H9 (cell line): ENCODE measurements at regions not wholly inside any gene's neighbourhood (a gene's known extent, or its start where the extent isn't known, plus 50 kb on each side); places are given as distances from the start of the nearest gene placed in this dataset.

Source experiments
- DNase-seq: peaks from one replicate; pipeline ENCODE4 v3.0.0-alpha.2; 2017
- H2AFZ ChIP-seq: one replicate; pipeline ENCODE4 v1.6.1; 2013; ENCODE audit warnings: mild to moderate bottlenecking, low read length, control low read depth, moderate library complexity
- H2AK5ac ChIP-seq: 2 replicates; pipeline ENCODE4 v1.6.1; 2013; ENCODE audit warnings: low read length, control low read depth, mixed read lengths; ENCODE audit not compliant: insufficient read length
- H2BK120ac ChIP-seq: one replicate; pipeline ENCODE4 v1.6.1; 2013; ENCODE audit warnings: low read depth, mild to moderate bottlenecking, low read length, control low read depth, inconsistent platforms; ENCODE audit not compliant: poor library complexity, severe bottlenecking
- H2BK12ac ChIP-seq: 2 replicates; pipeline ENCODE4 v1.6.1; 2013; ENCODE audit warnings: low read length, control low read depth, mixed read lengths, low read depth; ENCODE audit not compliant: insufficient read length
- H2BK15ac ChIP-seq: 2 replicates; pipeline ENCODE4 v1.6.1; 2013; ENCODE audit warnings: low read depth, low read length, control low read depth
- H2BK20ac ChIP-seq: one replicate; pipeline ENCODE4 v1.6.1; 2013; ENCODE audit warnings: low read depth, mild to moderate bottlenecking, low read length, control low read depth, inconsistent platforms; ENCODE audit not compliant: poor library complexity, severe bottlenecking
- H2BK5ac ChIP-seq: 2 replicates; pipeline ENCODE4 v1.6.1; 2013; ENCODE audit warnings: low read length, control low read depth, mixed read lengths; ENCODE audit not compliant: insufficient read length
- H3K14ac ChIP-seq: 2 replicates; pipeline ENCODE4 v1.6.1; 2013; ENCODE audit warnings: low read length, control low read depth; ENCODE audit not compliant: insufficient read depth
- H3K18ac ChIP-seq: 2 replicates; pipeline ENCODE4 v1.6.1; 2013; ENCODE audit warnings: low read depth, mild to moderate bottlenecking, mixed read lengths, low read length, control low read depth; ENCODE audit not compliant: insufficient read length
- H3K23ac ChIP-seq: 2 replicates; pipeline ENCODE4 v1.6.1; 2013; ENCODE audit warnings: low read length, control low read depth, mixed read lengths, low read depth; ENCODE audit not compliant: insufficient read length
- H3K23me2 ChIP-seq: 2 replicates; pipeline ENCODE4 v1.6.1; 2013; ENCODE audit warnings: low read depth, mild to moderate bottlenecking, mixed read lengths, low read length, control low read depth; ENCODE audit not compliant: insufficient read length, poor library complexity, severe bottlenecking
- H3K27ac ChIP-seq: 2 replicates; pipeline ENCODE4 v1.5.1; 2013; ENCODE audit warnings: low read length, control low read depth, mixed read lengths, low read depth; ENCODE audit not compliant: insufficient read length
- H3K27me3 ChIP-seq: 2 replicates; pipeline ENCODE4 v1.6.1; 2013; ENCODE audit warnings: low read length, control low read depth, inconsistent platforms; ENCODE audit not compliant: insufficient read depth
- H3K4ac ChIP-seq: 2 replicates; pipeline ENCODE4 v1.6.1; 2013; ENCODE audit warnings: low read depth, mild to moderate bottlenecking, control low read depth, inconsistent platforms, low read length, moderate library complexity
- H3K4me1 ChIP-seq: 2 replicates; pipeline ENCODE4 v1.6.1; 2013; ENCODE audit warnings: low read length, control low read depth, inconsistent platforms; ENCODE audit not compliant: insufficient read depth
- H3K4me2 ChIP-seq: 2 replicates; pipeline ENCODE4 v1.6.1; 2013; ENCODE audit warnings: low read length, control low read depth, mixed read lengths; ENCODE audit not compliant: insufficient read length, insufficient read depth
- H3K56ac ChIP-seq: 2 replicates; pipeline ENCODE4 v1.6.1; 2013; ENCODE audit warnings: low read depth, mild to moderate bottlenecking, mixed read lengths, low read length, control low read depth; ENCODE audit not compliant: insufficient read length
- H3K79me1 ChIP-seq: 2 replicates; pipeline ENCODE4 v1.6.1; 2013; ENCODE audit warnings: low read depth, mild to moderate bottlenecking, moderate library complexity, low read length, control low read depth, inconsistent platforms; ENCODE audit not compliant: insufficient read depth, poor library complexity, severe bottlenecking
- H3K79me2 ChIP-seq: 2 replicates; pipeline ENCODE4 v1.6.1; 2013; ENCODE audit warnings: low read length, control low read depth, inconsistent platforms; ENCODE audit not compliant: insufficient read depth
- H3K9ac ChIP-seq: 2 replicates; pipeline ENCODE4 v1.6.1; 2013; ENCODE audit warnings: low read length, control low read depth, mixed read lengths; ENCODE audit not compliant: insufficient read length; ENCODE audit errors: extremely low read depth
- H3K9me3 ChIP-seq: one replicate; pipeline ENCODE4 v1.6.1; 2013; ENCODE audit warnings: low read depth, low read length, inconsistent platforms; ENCODE audit not compliant: control insufficient read depth
- H3T11ph ChIP-seq: one replicate; pipeline ENCODE4 v1.6.1; 2013; ENCODE audit warnings: mild to moderate bottlenecking, low read length, control low read depth, inconsistent platforms
- H4K20me1 ChIP-seq: one replicate; pipeline ENCODE4 v1.6.1; 2013; ENCODE audit not compliant: control insufficient read depth, insufficient read length, insufficient read depth
- H4K5ac ChIP-seq: 2 replicates; pipeline ENCODE4 v1.6.1; 2013; ENCODE audit warnings: low read depth, mild to moderate bottlenecking, mixed read lengths, low read length, control low read depth; ENCODE audit not compliant: insufficient read length
- H4K8ac ChIP-seq: replicated peaks from 2 replicates; pipeline ENCODE4 v1.6.1; 2013; ENCODE audit warnings: low read length, control low read depth, mixed read lengths, low read depth; ENCODE audit not compliant: insufficient read length
- H4K91ac ChIP-seq: 2 replicates; pipeline ENCODE4 v1.6.1; 2013; ENCODE audit warnings: low read depth, mild to moderate bottlenecking, moderate library complexity, mixed read lengths, low read length, control low read depth; ENCODE audit not compliant: insufficient read length
- H3K27ac Mint-ChIP-seq, 3 experiments: 2 replicates in 2 of 3; 3 replicates in 1 of 3; pipeline ENCODE4 v1.8.0; 2020 to 2021; ENCODE audit warnings: mixed read lengths in 3 of 3, mild to moderate bottlenecking in 1 of 3, moderate library complexity in 1 of 3
- H3K27me3 Mint-ChIP-seq: 2 replicates; pipeline ENCODE4 v1.8.0; 2021; ENCODE audit warnings: low read depth, mild to moderate bottlenecking, moderate library complexity, mixed read lengths
- H3K36me3 Mint-ChIP-seq, 3 experiments: 2 replicates in 2 of 3; 3 replicates in 1 of 3; pipeline ENCODE4 v1.8.0; 2020 to 2021; ENCODE audit warnings: low read depth in 3 of 3, mixed read lengths in 3 of 3; ENCODE audit not compliant: insufficient read depth in 1 of 3
- H3K4me1 Mint-ChIP-seq, 2 experiments: 2 replicates each; pipeline ENCODE4 v1.8.0; 2020; ENCODE audit warnings: mixed read lengths in 2 of 2
- H3K4me3 Mint-ChIP-seq, 2 experiments: 2 replicates in 1 of 2; 3 replicates in 1 of 2; pipeline ENCODE4 v1.8.0; 2020 to 2021; ENCODE audit warnings: mild to moderate bottlenecking in 2 of 2, mixed read lengths in 2 of 2, moderate library complexity in 1 of 2
- H3K9me3 Mint-ChIP-seq, 2 experiments: 2 replicates in 1 of 2; 3 replicates in 1 of 2; pipeline ENCODE4 v1.8.0; 2020; ENCODE audit warnings: mild to moderate bottlenecking in 2 of 2, mixed read lengths in 2 of 2, moderate library complexity in 1 of 2
- CTCF ChIP-seq: fragments of 200-600 bp; sonication (generic); conservative IDR thresholded peaks from 3 replicates; pipeline ENCODE4 v1.8.0; 2021; ENCODE audit warnings: antibody characterized with exemption, mild to moderate bottlenecking
- WGBS: extraction: QIAGEN DNeasy Blood & Tissue Kit; methylation state at CpG from one replicate; pipeline ENCODE4 v1.1.7; 2013; ENCODE audit warnings: missing lambda C conversion rate, low lambda C conversion rate, mixed read lengths; ENCODE audit not compliant: insufficient read length; ENCODE audit errors: extremely low coverage; 5-methylcytosine and 5-hydroxymethylcytosine counted together

GRCh38 chr5:87940775-87941174 lies 327.9 kb downstream of the TMEM161B start:
- Histone ChIP-seq H3K23ac (no peak overlapping the region), H2BK20ac (no peak overlapping the region), H4K5ac (no peak overlapping the region), H2AFZ (no peak overlapping the region), H3K56ac (no peak overlapping the region), H2BK12ac (no peak overlapping the region), H3K4ac (no peak overlapping the region), H3K4me1 (peaks cover 3% of the 10 kb centered on the region; the same call in 1 of the 2 replicates), H2BK15ac (no peak overlapping the region), H3K4me2 (no peak overlapping the region), H3K79me1 (no peaks in the 10 kb centered on the region), H3K27me3 (no peaks in the 10 kb centered on the region), H2AK5ac (no peak overlapping the region), H3K9me3 (no peaks in the 10 kb centered on the region), H3K27ac (no peak overlapping the region), H4K8ac (no peak overlapping the region), H3K23me2 (no peaks in the 10 kb centered on the region), H3K14ac (no peak overlapping the region), H2BK5ac (no peak overlapping the region), H3K79me2 (no peaks in the 10 kb centered on the region), H4K20me1 (no peaks in the 10 kb centered on the region), H3T11ph (no peak overlapping the region), H3K9ac (no peak overlapping the region), H2BK120ac (no peak overlapping the region), H3K18ac (no peak overlapping the region), H4K91ac (no peak overlapping the region)
- no peak overlapping the region for H3K27ac Mint-ChIP-seq
- no peaks in the 10 kb centered on the region for H3K27me3 Mint-ChIP-seq
- no peak overlapping the region for H3K4me3 Mint-ChIP-seq
- no CpG with 5 or more reads among the region's 4 CpGs for WGBS
- no peak for TF ChIP-seq CTCF
- H3K36me3 Mint-ChIP-seq, result no peaks in the 10 kb centered on the region
- no peak for DNase-seq
- H3K4me1 Mint-ChIP-seq, result peaks cover 20 to 24% of the 10 kb centered on the region in 2 experiments
- no peaks in the 10 kb centered on the region; a peak in 1 of 5 replicates for H3K9me3 Mint-ChIP-seq
